ENCODE measurements at regions not wholly inside any gene's neighbourhood (a gene's known extent, or its start where the extent isn't known, plus 50 kb on each side); places are given as distances from the start of the nearest gene placed in this dataset.

GRCh38 chr6:163830641-163831040 is 416.1 kb downstream of the QKI start:
- no peak for TF ChIP-seq CTCF (IDR thresholded peaks at IDR 0.05; ENCODE audit: insufficient read depth in 1 of 2, low read depth in 1 of 2, low read length in 1 of 2, severe bottlenecking in 1 of 2, unreplicated experiment in 1 of 2)
- Mint-ChIP-seq H3K4me3 (ENCODE audit: unreplicated experiment) (no peak overlapping the region), H3K9me3 (ENCODE audit: unreplicated experiment) (no peaks in the 10 kb centered on the region), H3K36me3 (ENCODE audit: insufficient read depth, unreplicated experiment) (no peaks in the 10 kb centered on the region), H3K27ac (ENCODE audit: unreplicated experiment) (no peak overlapping the region), H3K4me1 (ENCODE audit: low read depth, unreplicated experiment) (no peaks in the 10 kb centered on the region), H3K27me3 (ENCODE audit: insufficient read depth, unreplicated experiment) (peaks cover 19% of the 10 kb centered on the region)
- Histone ChIP-seq H3K27me3 (replicated peaks; ENCODE audit: control insufficient read depth, insufficient read depth, low read length) (no peaks in the 10 kb centered on the region), H3K4me1 (no peaks in the 10 kb centered on the region), H3K36me3 (ENCODE audit: control insufficient read depth, insufficient read depth, low read length) (no peaks in the 10 kb centered on the region), H3K4me3 (ENCODE audit: low read depth, low read length) (no peak overlapping the region), H3K9me3 (no peaks in the 10 kb centered on the region)
- no TSS peak for BruUV-seq (replicated peaks)
- intact Hi-C loops (cut with micrococcal nuclease; ENCODE audit: unreplicated experiment) = no loop called here
- POLR2A ChIA-PET = no interaction called here
- CTCF ChIA-PET = no interaction called here
- DNase-seq = no peak

GRCh38 chr6:163828038-163828795 is 413.7 kb downstream of the QKI start:
- no peak overlapping the region for H3K27ac Mint-ChIP-seq (ENCODE audit: unreplicated experiment)
- ChIA-PET CTCF (no interaction called here), POLR2A (no interaction called here)
- no peak overlapping the region for H3K4me3 Mint-ChIP-seq (ENCODE audit: unreplicated experiment)
- Histone ChIP-seq H3K4me3 (ENCODE audit: low read depth, low read length) (no peak overlapping the region), H3K36me3 (ENCODE audit: control insufficient read depth, insufficient read depth, low read length) (no peaks in the 10 kb centered on the region), H3K4me1 (no peaks in the 10 kb centered on the region), H3K27me3 (replicated peaks; ENCODE audit: control insufficient read depth, insufficient read depth, low read length) (no peaks in the 10 kb centered on the region), H3K9me3 (no peaks in the 10 kb centered on the region)
- intact Hi-C loops (cut with micrococcal nuclease; ENCODE audit: unreplicated experiment) = no loop called here
- no peak for DNase-seq
- H3K36me3 Mint-ChIP-seq (ENCODE audit: insufficient read depth, unreplicated experiment) = no peaks in the 10 kb centered on the region
- BruUV-seq (replicated peaks) = no TSS peak
- no peaks in the 10 kb centered on the region for H3K4me1 Mint-ChIP-seq (ENCODE audit: low read depth, unreplicated experiment)
- H3K27me3 Mint-ChIP-seq (ENCODE audit: insufficient read depth, unreplicated experiment) = peaks cover 24% of the 10 kb centered on the region
- no peaks in the 10 kb centered on the region for H3K9me3 Mint-ChIP-seq (ENCODE audit: unreplicated experiment)
- TF ChIP-seq CTCF (IDR thresholded peaks at IDR 0.05; ENCODE audit: insufficient read depth in 1 of 2, low read depth in 1 of 2, low read length in 1 of 2, severe bottlenecking in 1 of 2, unreplicated experiment in 1 of 2) = no peak

- CTCF ChIA-PET = no interaction called here
- Mint-ChIP-seq H3K4me1 (ENCODE audit: low read depth, unreplicated experiment) (no peaks in the 10 kb centered on the region), H3K27ac (ENCODE audit: unreplicated experiment) (no peak overlapping the region), H3K36me3 (ENCODE audit: insufficient read depth, unreplicated experiment) (no peaks in the 10 kb centered on the region), H3K4me3 (ENCODE audit: unreplicated experiment) (no peak overlapping the region), H3K27me3 (ENCODE audit: insufficient read depth, unreplicated experiment) (peaks cover 19% of the 10 kb centered on the region), H3K9me3 (ENCODE audit: unreplicated experiment) (no peaks in the 10 kb centered on the region)
- no peak for TF ChIP-seq CTCF (IDR thresholded peaks at IDR 0.05; ENCODE audit: insufficient read depth in 1 of 2, low read depth in 1 of 2, low read length in 1 of 2, severe bottlenecking in 1 of 2, unreplicated experiment in 1 of 2)
- Histone ChIP-seq H3K4me1 (no peaks in the 10 kb centered on the region), H3K4me3 (ENCODE audit: low read depth, low read length) (no peak overlapping the region), H3K36me3 (ENCODE audit: control insufficient read depth, insufficient read depth, low read length) (no peaks in the 10 kb centered on the region), H3K9me3 (no peaks in the 10 kb centered on the region), H3K27me3 (replicated peaks; ENCODE audit: control insufficient read depth, insufficient read depth, low read length) (no peaks in the 10 kb centered on the region)
- POLR2A ChIA-PET = no interaction called here
- DNase-seq = no peak
- BruUV-seq (replicated peaks) = no TSS peak
- intact Hi-C loops (cut with micrococcal nuclease; ENCODE audit: unreplicated experiment) = no loop called here
Observed at GRCh38 chr6:163827143-163827542, 412.6 kb downstream of the QKI start.

Data from Caco-2 (cell line).